Liver (tissue), 3 donors: ENCODE measurements at regions not wholly inside any gene's neighbourhood (a gene's known extent, or its start where the extent isn't known, plus 50 kb on each side); places are given as distances from the start of the nearest gene placed in this dataset.

Experiments
- CTCF ChIP-seq: fragments of 150-350 bp; IDR thresholded peaks from 2 replicates; pipeline ENCODE4 v1.5.1; 2017; ENCODE audit warnings: improper control_type of control experiment, low read depth, low read length; ENCODE audit not compliant: missing input control
- SP1 ChIP-seq: IDR thresholded peaks from 2 replicates; pipeline ENCODE4 v1.6.1; 2018; ENCODE audit warnings: antibody characterized with exemption, mild to moderate bottlenecking
- YY1 ChIP-seq: IDR thresholded peaks from 2 replicates; pipeline ENCODE4 v1.6.1; 2016; ENCODE audit warnings: antibody characterized with exemption, mild to moderate bottlenecking
- donor health status: healthy.
- donor health status: healthy.

GRCh38 chr6:168147205-168147738 is 68.3 kb upstream of the FRMD1 start:
- TF ChIP-seq SP1, result no peak
- no peak for TF ChIP-seq CTCF
- TF ChIP-seq YY1, result no peak
